Pons (tissue), 1 donor: ENCODE measurements at regions not wholly inside any gene's neighbourhood (a gene's known extent, or its start where the extent isn't known, plus 50 kb on each side); places are given as distances from the start of the nearest gene placed in this dataset.
"Not testable (repeated sequence)": the region's sequence is repeated elsewhere in the genome, so short reads cannot be mapped to it uniquely, and the experiment has no call there.

Experiments
- DNase-seq: peaks from one replicate; pipeline ENCODE4 v3.0.0-alpha.2; 2016; ENCODE audit warnings: low spot score

DNA sequence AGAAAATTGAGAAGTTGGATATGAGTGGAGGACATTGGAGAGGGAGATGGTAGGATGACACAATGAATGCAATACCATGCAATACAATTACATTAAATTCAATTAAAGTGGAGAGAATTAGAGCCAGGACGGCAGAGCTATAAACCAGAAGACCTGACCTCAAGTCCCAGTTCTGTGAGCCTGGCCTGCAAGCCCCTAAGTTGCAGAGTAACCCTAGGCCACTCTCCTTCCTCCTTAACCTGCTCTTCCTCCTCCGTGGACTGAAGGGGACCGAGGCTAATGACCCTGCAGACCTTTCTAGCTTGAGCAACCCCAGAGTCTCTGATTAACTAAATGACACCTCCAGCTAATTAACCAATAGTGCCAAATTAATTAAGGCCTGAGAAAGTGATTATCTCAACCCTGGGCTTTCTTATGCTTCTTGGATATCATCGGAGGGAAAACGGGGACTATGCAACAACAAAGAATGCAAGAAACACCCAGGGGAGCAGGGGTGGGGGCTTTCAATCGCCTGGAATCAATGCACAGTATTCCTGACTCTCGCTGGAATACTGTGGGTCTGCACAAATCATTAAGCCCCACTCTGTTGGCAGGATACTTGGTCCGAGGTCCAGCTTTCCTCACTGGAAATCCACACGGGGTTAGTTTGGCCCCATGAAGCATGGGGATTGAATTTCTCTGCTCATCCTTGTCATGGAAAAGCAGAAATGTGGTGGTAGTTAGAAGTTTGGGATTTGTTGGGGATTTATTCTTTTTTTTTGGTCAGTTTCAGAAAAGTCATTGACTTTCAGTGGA is 548.3 kb downstream of the MN1 start:
- DNase-seq, result no peak

DNA sequence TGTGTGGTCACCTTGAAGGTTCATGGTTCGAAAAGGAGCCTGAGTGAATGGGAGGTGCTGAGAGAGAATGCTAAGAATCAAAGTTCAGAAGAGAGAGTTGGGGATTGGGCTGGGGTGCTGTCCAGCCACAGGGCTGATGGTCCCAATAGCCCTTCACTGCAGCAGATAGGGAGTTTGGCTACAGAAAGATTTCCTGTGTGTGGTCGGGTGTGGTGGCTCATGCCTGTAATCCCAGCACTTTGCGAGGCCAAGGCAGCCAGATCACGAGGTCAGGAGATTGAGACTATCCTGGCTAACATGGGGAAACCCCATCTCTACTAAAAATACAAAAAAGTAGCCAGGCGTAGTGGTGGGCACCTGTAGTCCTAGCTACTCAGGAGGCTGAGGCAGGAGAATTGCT is 547.5 kb downstream of the MN1 start:
- DNase-seq, result not testable (repeated sequence)

DNA sequence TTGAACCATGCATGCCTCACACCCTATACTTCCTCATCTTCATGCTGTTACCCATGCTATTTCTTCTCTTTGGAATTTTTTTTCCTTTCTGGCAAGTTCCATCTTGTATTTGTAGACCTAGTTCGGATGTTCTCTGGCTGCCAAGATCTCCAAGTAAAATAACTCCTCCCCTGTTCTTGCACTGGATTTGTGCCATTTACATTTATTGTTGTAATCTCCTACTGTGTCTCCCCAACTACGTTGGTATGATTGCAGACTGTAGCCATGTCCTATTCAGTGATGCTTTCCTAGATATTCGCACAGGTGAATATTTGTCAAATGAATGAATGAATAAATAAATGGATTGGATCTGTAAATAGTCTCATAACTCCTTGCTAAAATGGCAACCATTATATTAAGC is 546.0 kb downstream of the MN1 start:
- DNase-seq, result no peak

DNA sequence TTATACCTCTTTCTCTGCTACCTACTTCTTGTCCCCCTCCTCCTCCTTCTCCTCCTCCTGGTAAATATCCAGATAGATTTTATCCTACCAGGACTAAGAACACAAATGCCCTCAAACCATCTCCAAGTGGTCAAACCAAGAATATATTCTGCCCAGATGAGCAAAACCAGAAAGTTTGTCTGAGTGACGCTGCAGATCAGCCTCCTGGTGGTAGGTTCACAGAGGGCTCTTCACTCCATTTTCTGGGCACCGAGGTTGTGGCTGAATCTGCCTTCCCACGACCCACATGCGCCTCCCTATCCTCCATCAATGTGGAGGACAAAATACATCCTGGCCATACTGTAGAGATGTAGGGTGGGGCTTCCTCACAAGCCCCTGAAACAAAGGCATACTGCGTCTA is 543.6 kb downstream of the MN1 start:
- DNase-seq, result no peak

GRCh38 chr22:27258616-27259172 is 542.9 kb downstream of the MN1 start:
- DNase-seq, result no peak

DNA sequence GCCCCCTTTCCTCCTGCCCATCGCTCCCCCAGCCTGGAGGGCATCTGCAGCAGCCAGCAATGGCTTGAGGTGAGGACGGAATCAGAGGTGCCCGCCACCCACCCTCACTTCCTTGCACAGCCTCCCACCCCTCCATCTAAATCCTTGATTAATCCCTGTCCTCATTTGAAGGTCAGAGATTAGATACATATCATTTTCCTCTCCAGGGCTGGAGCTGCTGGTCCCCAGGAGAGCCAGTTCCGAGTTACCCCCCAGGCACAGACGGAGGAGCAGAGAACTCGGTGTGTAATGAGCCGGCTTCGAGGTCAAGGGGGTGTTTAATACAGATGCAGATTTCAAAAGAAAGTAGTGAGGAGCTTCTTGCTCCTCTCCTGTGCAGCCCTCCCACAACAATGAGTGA is 542.1 kb downstream of the MN1 start:
- DNase-seq, result no peak

- no peak for DNase-seq
Observed at GRCh38 chr22:27260087-27260698, 541.4 kb downstream of the MN1 start.

DNA sequence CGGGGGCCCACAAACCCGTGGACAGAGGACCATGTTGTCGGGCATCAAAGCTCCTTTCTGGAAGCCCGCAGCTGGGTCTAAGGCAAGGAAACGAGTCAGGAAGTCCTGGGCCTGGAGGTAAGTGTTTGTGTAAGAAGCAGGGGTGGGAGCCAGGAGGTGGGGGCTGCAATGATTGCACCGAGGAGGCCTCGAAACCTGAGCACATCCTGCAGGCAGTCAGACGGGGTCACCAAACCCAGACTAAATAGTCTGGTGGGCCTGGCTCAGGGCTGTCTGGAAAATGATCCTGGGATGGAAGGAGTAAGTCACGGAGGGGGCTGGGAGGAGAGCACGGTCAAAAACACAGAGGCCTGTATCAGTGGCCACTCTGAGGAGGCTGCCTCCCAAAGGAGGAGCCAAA is 539.2 kb downstream of the MN1 start:
- DNase-seq, result no peak

DNA sequence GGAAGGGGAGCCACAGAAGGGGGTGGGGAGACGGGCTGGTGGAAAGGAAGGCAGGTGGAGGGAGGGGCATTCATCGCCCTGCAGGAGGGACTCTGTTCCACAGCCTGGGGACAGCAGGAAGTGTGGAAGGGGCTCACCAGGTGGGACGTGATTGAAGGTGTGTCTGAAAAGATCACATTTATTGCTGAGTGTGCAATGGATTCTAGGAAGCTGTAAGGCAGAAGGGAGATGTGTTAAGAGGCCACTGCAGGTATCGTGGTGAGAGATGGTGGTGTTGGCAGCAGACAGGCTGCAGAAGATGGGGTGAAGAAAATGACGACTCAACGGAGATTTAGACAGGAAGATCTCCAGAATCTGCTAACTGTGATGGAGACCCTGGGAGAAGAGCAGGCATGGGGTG is 537.4 kb downstream of the MN1 start:
- DNase-seq, result no peak

GRCh38 chr22:27267145-27267544 is 534.4 kb downstream of the MN1 start:
- DNase-seq, result no peak

GRCh38 chr22:27269751-27270543 is 531.6 kb downstream of the MN1 start:
- no peak for DNase-seq

DNA sequence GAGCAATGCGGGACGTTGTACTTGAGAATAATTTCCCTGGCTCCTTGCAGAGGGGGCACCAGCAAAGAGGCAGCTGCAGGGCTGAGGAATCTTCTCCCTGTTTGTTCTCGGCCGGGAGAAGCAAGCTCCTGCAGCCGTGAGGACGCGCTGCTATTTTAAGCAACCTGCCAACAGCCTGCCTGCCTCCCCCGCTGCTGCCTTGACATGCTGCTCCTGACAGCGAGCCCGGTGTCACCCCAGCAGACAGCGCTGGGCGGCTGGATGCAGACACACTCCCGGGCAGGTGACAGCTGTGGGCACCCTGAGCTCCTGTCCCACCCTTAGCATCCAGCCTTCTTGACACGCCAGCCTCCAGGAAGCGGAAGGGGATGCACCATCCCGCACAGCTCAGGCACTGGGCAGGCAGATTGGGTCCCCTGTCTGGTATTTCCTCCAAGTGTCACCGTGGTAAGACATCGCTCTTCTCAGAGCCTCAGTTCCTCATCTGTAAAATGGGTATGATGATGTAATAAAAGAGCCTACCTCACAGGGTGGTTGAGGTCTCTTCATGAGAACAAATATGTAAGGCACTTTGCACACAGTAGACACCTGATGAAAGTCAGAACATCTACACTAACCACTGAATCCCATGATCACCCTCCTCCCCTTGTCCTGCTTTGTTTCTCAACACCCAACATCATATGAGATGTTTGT is 530.6 kb downstream of the MN1 start:
- DNase-seq, result no peak

GRCh38 chr22:27273436-27273835 is 528.1 kb downstream of the MN1 start:
- DNase-seq, result peak; percentile 17

- DNase-seq, result no peak
Observed at GRCh38 chr22:27273853-27274252, 527.7 kb downstream of the MN1 start.

GRCh38 chr22:27274770-27275449 is 526.6 kb downstream of the MN1 start:
- no peak for DNase-seq

DNA sequence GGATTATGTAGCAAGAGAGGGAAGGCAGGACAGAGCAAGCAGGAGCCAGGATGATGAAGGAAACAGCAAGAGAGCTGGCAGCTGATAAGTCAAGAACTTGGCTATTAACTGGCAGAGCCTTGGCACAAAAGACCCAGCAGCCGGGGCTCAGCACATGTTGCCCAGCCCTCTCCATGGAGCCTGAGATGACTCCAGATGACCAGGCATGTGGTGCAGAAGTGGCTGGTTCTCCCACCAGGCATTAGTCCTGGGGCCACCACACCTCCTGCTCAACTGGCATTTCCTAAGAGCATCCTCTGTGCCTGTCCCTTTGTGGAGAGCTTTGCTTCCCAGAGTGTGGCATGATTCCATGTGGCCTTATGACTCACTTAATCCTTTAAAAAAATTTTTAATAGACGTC is 522.6 kb downstream of the MN1 start:
- DNase-seq, result no peak

- no peak for DNase-seq
Observed at GRCh38 chr22:27283240-27283639, 518.3 kb downstream of the MN1 start.

DNA sequence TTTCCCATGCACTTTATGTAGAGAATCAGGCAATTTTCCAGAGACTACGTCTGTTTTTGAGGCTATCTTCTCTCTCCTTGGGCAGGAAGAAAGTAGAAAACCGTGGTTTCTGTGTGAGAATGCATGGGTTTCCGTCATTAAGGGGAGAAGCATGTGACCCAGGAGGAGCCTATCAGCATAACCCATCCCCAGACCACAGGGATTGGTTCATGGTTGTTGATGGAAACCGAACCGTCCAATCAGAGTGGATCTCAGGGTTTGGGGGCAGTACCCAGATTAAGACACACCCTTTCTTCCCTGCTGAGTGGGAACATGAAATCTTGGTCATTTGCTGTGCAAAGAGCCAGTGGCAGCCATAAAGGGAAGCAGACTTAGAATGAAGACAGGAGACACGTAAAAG is 517.8 kb downstream of the MN1 start:
- no peak for DNase-seq

- DNase-seq, result no peak
Observed at GRCh38 chr22:27284324-27284723, 517.2 kb downstream of the MN1 start.

- DNase-seq, result no peak
Observed at GRCh38 chr22:27286711-27287110, 514.8 kb downstream of the MN1 start.

- DNase-seq, result no peak
Observed at GRCh38 chr22:27292542-27293299, 508.8 kb downstream of the MN1 start.
